H1 (cell line): ENCODE measurements at regions not wholly inside any gene's neighbourhood (a gene's known extent, or its start where the extent isn't known, plus 50 kb on each side); places are given as distances from the start of the nearest gene placed in this dataset.

Source experiments
- CTCF ChIA-PET: fragments of 300-600 bp; sonication (Branson Sonifier 250); formaldehyde crosslinking; loops from one replicate; lab custom pipeline; 2021; ENCODE audit not compliant: partially characterized antibody; lab: Charles Lee
- POLR2A ChIA-PET: fragments of 300-600 bp; sonication (Branson Sonifier 250); formaldehyde crosslinking; loops from one replicate; lab custom pipeline; 2021; ENCODE audit warnings: inconsistent platforms; ENCODE audit not compliant: partially characterized antibody; lab: Charles Lee
- DNase-seq, 2 experiments: peaks; one replicate each; pipeline versions ENCODE4 v3.0.0 to v3.0.0-alpha.2; 2010 to 2022; ENCODE audit warnings: low spot score in 2 of 2, low read depth in 1 of 2, mixed read lengths in 1 of 2
- FAIRE-seq: peaks from 2 replicates; lab custom pipeline; 2011; peaks lifted over from hg19 to GRCh38; lab: Jason Lieb, UNC
- H2AFZ ChIP-seq: 2 replicates; pipeline ENCODE4 v1.8.1; 2012; ENCODE audit warnings: low read length, inconsistent platforms
- H2AK5ac ChIP-seq: 2 replicates; pipeline ENCODE4 v1.6.1; 2013; ENCODE audit warnings: low read depth, low read length
- H2BK120ac ChIP-seq: replicated peaks from 2 replicates; pipeline ENCODE3; 2013; ENCODE audit warnings: low read depth, low read length, inconsistent platforms
- H2BK12ac ChIP-seq: 2 replicates; pipeline ENCODE4 v1.6.1; 2013; ENCODE audit warnings: low read depth, low read length
- H2BK15ac ChIP-seq: 2 replicates; pipeline ENCODE4 v1.6.1; 2013; ENCODE audit warnings: low read length
- H2BK20ac ChIP-seq: 2 replicates; pipeline ENCODE4 v1.6.1; 2013; ENCODE audit warnings: low read length
- H2BK5ac ChIP-seq: 2 replicates; pipeline ENCODE4 v1.6.1; 2013; ENCODE audit warnings: low read depth, low read length
- H3K14ac ChIP-seq: 2 replicates; pipeline ENCODE4 v1.6.1; 2013; ENCODE audit warnings: inconsistent platforms; ENCODE audit not compliant: insufficient read length
- H3K18ac ChIP-seq: 2 replicates; pipeline ENCODE4 v1.6.1; 2013; ENCODE audit warnings: low read length; ENCODE audit errors: extremely low read depth
- H3K23ac ChIP-seq: 2 replicates; pipeline ENCODE4 v1.6.1; 2013; ENCODE audit warnings: inconsistent platforms; ENCODE audit not compliant: insufficient read length
- H3K23me2 ChIP-seq: 2 replicates; pipeline ENCODE4 v1.6.1; 2013; ENCODE audit warnings: low read depth, low read length
- H3K27ac ChIP-seq: 2 replicates; pipeline ENCODE4 v1.6.1; 2011; ENCODE audit warnings: low read depth, low read length, inconsistent platforms
- H3K27me3 ChIP-seq, 4 experiments: replicated peaks in 1 of 4; 1 replicate in 1 of 4; 2 replicates in 3 of 4; pipeline versions ENCODE4 v1.6.1 to v1.8.1; 2011 to 2013; ENCODE audit warnings: low read length in 3 of 4, mild to moderate bottlenecking in 3 of 4, inconsistent platforms in 2 of 4, mixed read lengths in 2 of 4, moderate library complexity in 1 of 4; ENCODE audit not compliant: control insufficient read depth in 3 of 4, insufficient read depth in 3 of 4; ENCODE audit errors: extremely low read depth in 1 of 4
- H3K36me3 ChIP-seq, 4 experiments: 2 replicates each; pipeline versions ENCODE4 v1.6.1 to v1.8.1; 2011 to 2013; ENCODE audit warnings: mild to moderate bottlenecking in 4 of 4, low read length in 3 of 4, moderate library complexity in 2 of 4, control low read depth in 1 of 4, inconsistent platforms in 1 of 4; ENCODE audit not compliant: insufficient read depth in 4 of 4, control insufficient read depth in 2 of 4
- H3K4ac ChIP-seq: replicated peaks from 2 replicates; pipeline ENCODE3; 2013; ENCODE audit warnings: low read length, low read depth, mixed read lengths, inconsistent platforms; ENCODE audit not compliant: insufficient read length
- H3K4me1 ChIP-seq, 4 experiments: replicated peaks in 1 of 4; 1 replicate in 1 of 4; 2 replicates in 3 of 4; pipeline versions ENCODE4 v1.6.1 to v1.8.1; 2011 to 2013; ENCODE audit warnings: low read length in 3 of 4, inconsistent platforms in 2 of 4, mixed read lengths in 1 of 4; ENCODE audit not compliant: insufficient read depth in 4 of 4, control insufficient read depth in 3 of 4
- H3K4me2 ChIP-seq, 2 experiments: 2 replicates each; pipeline versions ENCODE4 v1.6.1 to v1.8.1; 2011 to 2013; ENCODE audit warnings: low read depth in 2 of 2, low read length in 2 of 2, control low read depth in 1 of 2, inconsistent platforms in 1 of 2, mild to moderate bottlenecking in 1 of 2; ENCODE audit not compliant: insufficient read depth in 1 of 2
- H3K4me3 ChIP-seq, 4 experiments: fragments of 200-600, 300-600 bp in 1 of 4; sonication (generic), shearing (Covaris generic), sonication (Bioruptor Twin) in 1 of 4; 2 replicates each; pipeline versions ENCODE4 v1.5.1 to v1.8.1; 2011 to 2016; ENCODE audit warnings: low read length in 4 of 4, low read depth in 3 of 4, control low read depth in 2 of 4, inconsistent platforms in 2 of 4, mild to moderate bottlenecking in 2 of 4, mixed read lengths in 1 of 4, moderate library complexity in 1 of 4; ENCODE audit not compliant: insufficient read depth in 2 of 4; ENCODE audit errors: extremely low read depth in 1 of 4
- H3K56ac ChIP-seq: replicated peaks from 2 replicates; pipeline ENCODE3; 2013; ENCODE audit warnings: low read depth, mild to moderate bottlenecking, mixed read lengths, low read length, inconsistent platforms; ENCODE audit not compliant: insufficient read length
- H3K79me1 ChIP-seq: 2 replicates; pipeline ENCODE4 v1.6.1; 2013; ENCODE audit warnings: low read depth, low read length, control low read depth
- H3K79me2 ChIP-seq, 2 experiments: 2 replicates each; pipeline versions ENCODE4 v1.6.1 to v1.8.1; 2012 to 2013; ENCODE audit warnings: low read length in 2 of 2, mild to moderate bottlenecking in 2 of 2, inconsistent platforms in 1 of 2; ENCODE audit not compliant: insufficient read depth in 2 of 2, control insufficient read depth in 1 of 2
- H3K9ac ChIP-seq, 4 experiments: replicated peaks in 1 of 4; 1 replicate in 1 of 4; 2 replicates in 3 of 4; pipeline versions ENCODE4 v1.6.1 to v1.8.1; 2011 to 2013; ENCODE audit warnings: low read depth in 3 of 4, low read length in 3 of 4, control low read depth in 2 of 4, mild to moderate bottlenecking in 2 of 4, moderate library complexity in 2 of 4, inconsistent platforms in 1 of 4; ENCODE audit errors: extremely low read depth in 1 of 4
- H3K9me3 ChIP-seq, 2 experiments: 2 replicates each; pipeline versions ENCODE4 v1.6.1 to v1.8.1; 2012 to 2013; ENCODE audit warnings: mild to moderate bottlenecking in 2 of 2, moderate library complexity in 2 of 2, control low read depth in 1 of 2, inconsistent platforms in 1 of 2, low read depth in 1 of 2, low read length in 1 of 2, mixed read lengths in 1 of 2; ENCODE audit not compliant: insufficient read depth in 2 of 2
- H4K20me1 ChIP-seq, 2 experiments: replicated peaks in 1 of 2; 2 replicates each; pipeline versions ENCODE3 to v1.8.1; 2011 to 2013; ENCODE audit warnings: inconsistent platforms in 2 of 2, low read length in 2 of 2, mild to moderate bottlenecking in 1 of 2; ENCODE audit not compliant: insufficient read depth in 2 of 2, control insufficient read depth in 1 of 2
- H4K5ac ChIP-seq: 2 replicates; pipeline ENCODE4 v1.6.1; 2013; ENCODE audit warnings: low read length, low read depth, mixed read lengths, inconsistent platforms; ENCODE audit not compliant: insufficient read length
- H4K8ac ChIP-seq: 2 replicates; pipeline ENCODE4 v1.8.0; 2013; ENCODE audit warnings: mild to moderate bottlenecking, moderate library complexity, low read length, inconsistent platforms; ENCODE audit not compliant: insufficient read depth; ENCODE audit errors: extremely low read depth
- H4K91ac ChIP-seq: replicated peaks from 2 replicates; pipeline ENCODE3; 2013; ENCODE audit warnings: low read length, mixed read lengths, inconsistent platforms; ENCODE audit not compliant: insufficient read length
- EGR1 ChIP-seq: IDR thresholded peaks from 2 replicates; pipeline ENCODE4 v1.6.1; 2011; ENCODE audit warnings: low read depth, low read length, borderline replicate concordance
- whole genome bisulfite sequencing, 2 experiments: shearing (Covaris generic) in 1 of 2; methylation state at CpG; one replicate each; pipeline versions ENCODE4 v1.1.6 to v1.1.7; 2013 to 2015; ENCODE audit warnings: low lambda C conversion rate in 2 of 2, mixed read lengths in 2 of 2, inconsistent platforms in 1 of 2, low coverage in 1 of 2, missing lambda C conversion rate in 1 of 2; ENCODE audit not compliant: insufficient replicate concordance in 2 of 2, insufficient coverage in 1 of 2, insufficient read length in 1 of 2; ENCODE audit errors: extremely low coverage in 1 of 2, missing lambda C conversion rate in 1 of 2; 5-methylcytosine and 5-hydroxymethylcytosine counted together

GRCh38 chr3:159894386-159894785, 94.2 kb upstream of the IL12A start:
- Histone ChIP-seq H3K79me1 (no peaks in the 10 kb centered on the region), H2BK20ac (no peak overlapping the region), H2AFZ (no peak overlapping the region), H3K9me3 (no peaks in the 10 kb centered on the region), H3K27me3 (no peaks in the 10 kb centered on the region), H3K23ac (no peak overlapping the region), H3K4me1 (no peaks in the 10 kb centered on the region), H3K18ac (no peak overlapping the region), H4K91ac (no peak overlapping the region), H3K9ac (no peak overlapping the region), H4K20me1 (peaks cover 0 to 2% of the 10 kb centered on the region in 2 experiments), H2BK15ac (no peak overlapping the region), H2BK120ac (no peak overlapping the region), H3K79me2 (no peaks in the 10 kb centered on the region), H3K56ac (no peak overlapping the region), H3K14ac (no peak overlapping the region), H4K8ac (no peak overlapping the region), H3K4me3 (no peak overlapping the region), H2BK12ac (no peak overlapping the region), H2AK5ac (no peak overlapping the region), H2BK5ac (no peak overlapping the region), H3K4me2 (no peak overlapping the region), H3K23me2 (no peaks in the 10 kb centered on the region), H3K36me3 (peaks cover 0 to 8% (median 5%) of the 10 kb centered on the region in 4 experiments; a peak in 4 of 8 replicates), H4K5ac (no peak overlapping the region), H3K27ac (no peak overlapping the region), H3K4ac (no peak overlapping the region)
- no peak for DNase-seq
- no peak for TF ChIP-seq EGR1
- no peak for FAIRE-seq
- POLR2A ChIA-PET, result no interaction called here
- 94% methylated on average over 4 of the region's 4 CpGs; no CpG with 5 or more reads in 1 of the 2 experiments for WGBS, 2 experiments
- CTCF ChIA-PET, result interaction anchor here (1.3 to 3.4 kb wide), 5 partner anchors 9 to 112 kb away, joined by 5 to 27 read pairs (median 6); partner anchors contain the start of gene IL12A
